GM18858 (cell line): ENCODE measurements at regions not wholly inside any gene's neighbourhood (a gene's known extent, or its start where the extent isn't known, plus 50 kb on each side); places are given as distances from the start of the nearest gene placed in this dataset.
"Not testable (repeated sequence)": the region's sequence is repeated elsewhere in the genome, so short reads cannot be mapped to it uniquely, and the experiment has no call there.

ENCODE experiments used
- ATAC-seq: cut with Tn5 transposase; IDR thresholded peaks from one replicate; pipeline ENCODE4 v1.9.1; 2021; ENCODE audit not compliant: unreplicated experiment

- no peak for ATAC-seq
These were observed 297.2 kb downstream of the C6orf118 start for GRCh38 chr6:165012183-165012582.

DNA sequence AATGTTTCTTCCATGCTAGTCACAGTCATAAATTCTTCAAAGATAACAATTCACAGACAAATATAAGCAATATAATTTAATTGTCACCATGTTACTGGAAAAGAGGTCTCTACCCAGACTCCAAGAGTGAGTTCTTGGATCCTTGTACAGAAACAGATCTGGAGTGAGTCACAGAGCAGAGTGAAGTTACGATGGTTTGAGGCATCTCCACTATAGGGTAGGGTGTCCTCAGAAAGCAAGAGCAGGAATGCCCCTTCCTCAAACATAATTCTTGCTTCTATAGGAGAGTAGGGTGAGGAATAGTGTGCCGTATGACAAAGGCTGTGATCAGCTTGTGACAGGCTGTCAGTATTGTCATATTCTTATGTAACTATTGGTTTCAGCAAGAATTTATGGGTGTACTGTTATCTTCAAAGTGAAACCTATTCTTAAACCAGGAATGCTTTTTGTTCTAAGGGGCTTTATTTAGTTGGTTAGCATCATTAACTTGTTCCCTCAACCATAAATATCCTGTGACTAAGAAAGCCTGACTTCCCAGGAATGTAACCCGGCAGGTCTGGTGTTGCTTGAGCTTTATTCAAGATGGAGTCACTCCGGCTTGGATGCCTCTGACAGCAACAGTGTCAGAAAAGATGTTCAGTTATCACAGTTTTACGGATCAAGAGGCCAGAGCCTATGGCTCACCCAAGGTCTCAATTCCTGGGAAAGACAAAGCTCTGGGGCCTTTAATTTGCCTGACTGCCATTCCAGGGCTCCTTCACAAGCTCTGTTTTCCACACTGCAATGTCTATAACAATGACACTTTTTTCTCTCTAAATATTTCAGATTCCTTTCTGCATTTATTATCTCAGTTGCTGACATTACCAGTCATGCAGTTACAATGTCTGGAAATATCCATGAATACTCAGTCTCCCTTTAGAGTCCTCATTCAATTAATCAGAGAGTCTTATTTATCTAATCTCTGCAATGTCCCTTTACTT, 298.6 kb downstream of the C6orf118 start:
- no peak for ATAC-seq

DNA sequence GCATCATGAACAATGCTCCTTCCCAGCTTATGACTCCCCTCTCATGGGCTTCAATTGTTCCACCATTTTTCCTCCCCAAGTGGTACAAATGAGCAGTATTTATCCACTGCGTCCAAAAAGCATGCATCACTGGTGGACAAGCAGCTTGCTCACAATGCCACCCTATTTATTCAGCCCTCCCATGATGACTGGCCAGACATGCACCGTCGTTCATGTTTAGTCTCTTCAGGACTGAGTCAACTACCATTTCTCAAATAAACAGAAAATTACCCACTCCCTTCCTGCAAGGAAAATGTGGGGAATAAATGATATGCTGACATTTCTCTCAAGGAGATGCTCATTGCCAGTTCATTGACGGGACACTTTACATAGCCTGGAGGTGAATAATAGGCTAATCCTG, 300.4 kb downstream of the C6orf118 start:
- no peak for ATAC-seq

DNA sequence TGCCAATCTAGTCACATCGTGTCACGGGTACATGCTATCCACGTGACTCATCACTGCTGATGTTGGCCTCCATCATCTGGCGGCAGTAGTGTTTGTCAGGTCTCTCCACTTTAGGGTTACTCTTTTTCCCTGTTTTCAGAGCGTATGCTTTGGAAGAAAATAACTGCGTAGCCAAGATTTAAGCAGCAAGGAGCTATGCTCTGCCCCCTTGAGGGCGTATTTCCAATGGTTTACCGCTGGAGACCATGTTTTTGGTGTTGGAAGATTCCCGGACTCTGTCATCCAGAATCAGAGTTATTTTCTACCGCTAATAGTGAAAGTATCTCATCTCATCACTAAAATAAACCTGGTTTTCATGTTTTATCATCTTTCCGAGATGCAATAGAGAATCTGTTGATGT, 306.5 kb downstream of the C6orf118 start:
- ATAC-seq = no peak

GRCh38 chr6:165002358-165002757, 307.0 kb downstream of the C6orf118 start:
- ATAC-seq = no peak

- no peak for ATAC-seq
These were observed 307.8 kb downstream of the C6orf118 start for GRCh38 chr6:165001502-165002157.

DNA sequence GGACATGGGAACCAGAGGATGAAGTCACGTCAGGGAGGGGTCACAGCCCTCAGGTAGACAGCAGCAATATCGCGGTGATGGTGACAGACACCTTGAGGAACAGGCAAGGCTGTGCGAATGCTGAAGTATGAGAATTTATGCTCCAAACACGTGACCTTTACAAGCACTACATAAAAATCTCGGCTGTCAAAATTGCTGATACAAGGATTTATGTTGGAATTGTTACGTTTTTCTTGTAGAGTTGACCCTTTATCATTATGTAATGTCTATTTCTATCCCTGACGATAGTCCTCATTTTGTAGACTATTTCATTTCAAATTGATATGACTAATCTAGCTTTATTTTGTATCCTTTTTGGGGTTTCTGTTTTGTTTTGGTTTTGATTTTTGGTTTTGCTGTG, 311.1 kb downstream of the C6orf118 start:
- no peak for ATAC-seq

- no peak for ATAC-seq
These were observed 312.6 kb downstream of the C6orf118 start for GRCh38 chr6:164996838-164997237.

- ATAC-seq = no peak
These were observed 317.8 kb downstream of the C6orf118 start for GRCh38 chr6:164991573-164991972.

DNA sequence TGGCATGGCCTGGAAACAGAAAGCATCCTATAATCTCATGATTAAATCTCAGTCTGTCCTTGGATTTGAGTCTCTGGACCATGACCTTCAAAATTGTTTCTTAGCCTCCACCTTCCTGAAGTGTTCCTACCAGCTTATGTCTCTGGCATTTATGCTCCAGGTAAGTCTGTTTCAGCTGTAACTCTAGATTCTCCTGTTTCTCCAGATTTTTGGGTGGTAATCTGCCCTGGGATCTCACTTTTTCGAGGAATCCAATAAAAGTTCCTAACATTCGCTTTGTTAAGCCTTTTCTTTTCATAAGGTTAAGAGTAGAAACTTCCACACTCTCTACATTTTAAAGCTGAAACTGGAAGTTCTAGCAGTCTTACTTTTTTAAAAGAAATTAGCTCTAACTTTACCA, 318.5 kb downstream of the C6orf118 start:
- ATAC-seq = no peak

DNA sequence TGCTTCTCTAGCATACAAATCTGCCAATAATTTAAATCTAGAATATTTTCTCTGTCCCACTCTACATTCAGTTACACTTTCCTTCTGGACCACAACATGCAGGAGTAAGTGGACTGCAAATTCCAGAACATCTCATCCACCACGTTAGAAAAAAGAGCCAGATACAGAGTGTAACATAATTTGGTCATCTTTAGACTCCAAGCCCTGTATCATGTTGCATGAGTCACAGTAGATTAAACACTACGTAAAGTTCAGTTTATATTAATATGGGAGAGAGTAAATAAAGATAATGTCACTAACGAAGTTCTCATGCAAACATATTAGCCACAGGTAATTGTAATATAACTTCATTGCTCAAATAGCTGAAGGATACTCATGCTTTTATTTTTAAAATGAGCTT, 327.0 kb downstream of the C6orf118 start:
- no peak for ATAC-seq

DNA sequence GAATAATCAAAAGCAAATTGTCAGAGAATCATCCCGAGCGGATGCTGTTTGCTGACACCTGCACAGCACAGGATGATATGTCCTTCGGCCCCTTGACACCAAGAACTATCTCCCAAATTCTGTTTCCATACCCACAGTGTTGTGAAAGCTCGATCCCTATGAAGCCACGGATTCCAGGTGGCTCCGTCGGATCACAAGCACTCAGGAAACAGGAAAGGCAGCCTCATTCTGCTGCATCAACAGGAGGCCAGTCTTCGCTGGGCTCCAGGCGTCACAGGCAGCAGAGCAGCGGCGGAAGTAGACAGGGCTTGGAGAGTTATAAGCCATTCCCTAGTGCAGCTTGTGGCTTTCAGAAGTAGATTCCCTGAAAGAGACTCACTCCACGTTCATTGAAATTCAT, 342.3 kb downstream of the C6orf118 start:
- no peak for ATAC-seq

- no peak for ATAC-seq
These were observed 346.6 kb downstream of the C6orf118 start for GRCh38 chr6:164962805-164963204.

GRCh38 chr6:164947164-164947563, 362.2 kb downstream of the C6orf118 start:
- no peak for ATAC-seq

- no peak for ATAC-seq
These were observed 367.1 kb downstream of the C6orf118 start for GRCh38 chr6:164942271-164942670.

- ATAC-seq = not testable (repeated sequence)
These were observed 376.1 kb downstream of the C6orf118 start for GRCh38 chr6:164933238-164933794.

GRCh38 chr6:164929408-164929977, 379.9 kb downstream of the C6orf118 start:
- ATAC-seq = no peak

- ATAC-seq = no peak
These were observed 380.5 kb downstream of the C6orf118 start for GRCh38 chr6:164928728-164929407.

DNA sequence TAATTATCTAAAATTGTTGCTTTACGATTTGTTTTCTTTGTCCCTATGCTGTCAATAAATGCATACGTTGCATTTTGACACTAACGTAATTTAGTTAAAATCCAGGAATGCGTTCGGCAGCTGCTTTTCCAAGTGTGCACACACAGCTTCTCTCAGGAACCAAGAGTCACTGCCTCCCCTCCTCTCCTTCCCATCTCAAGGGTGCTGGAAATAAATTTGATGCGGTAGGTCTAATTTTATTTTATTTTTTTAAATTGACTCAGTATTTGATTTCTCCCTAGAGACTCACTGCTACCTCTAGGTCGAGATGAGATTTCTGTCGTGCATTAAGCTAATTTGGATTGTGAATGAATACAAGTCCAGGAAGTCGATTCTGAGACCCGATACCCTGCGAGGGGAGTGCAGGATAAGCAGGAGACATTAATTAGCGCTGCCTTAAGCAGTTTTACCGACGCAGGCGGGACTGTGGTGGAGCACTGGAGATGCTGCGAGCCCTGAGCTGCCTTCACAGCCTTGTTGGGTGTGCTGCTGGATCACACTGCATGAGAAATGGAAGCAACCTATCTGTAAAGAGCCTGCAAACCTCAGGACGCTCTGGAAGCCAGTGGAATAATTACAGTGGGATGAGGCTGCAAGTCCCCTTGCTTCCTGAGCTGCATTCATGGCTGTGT, 381.2 kb downstream of the C6orf118 start:
- no peak for ATAC-seq

GRCh38 chr6:164927288-164928056, 381.9 kb downstream of the C6orf118 start:
- peak; percentile 93 for ATAC-seq
